ELR (cell line): ENCODE measurements at regions not wholly inside any gene's neighbourhood (a gene's known extent, or its start where the extent isn't known, plus 50 kb on each side); places are given as distances from the start of the nearest gene placed in this dataset.

Source experiments
- DNase-seq: peaks from one replicate; pipeline ENCODE4 v3.0.0-alpha.2; 2015; ENCODE audit warnings: low read depth

GRCh38 chr13:65034266-65034665 is 2195.9 kb downstream of the PCDH9 start:
- no peak for DNase-seq

- no peak for DNase-seq
Measured at GRCh38 chr13:65032825-65033224, 2197.3 kb downstream of the PCDH9 start.

GRCh38 chr13:65028101-65028500 is 2202.0 kb downstream of the PCDH9 start:
- DNase-seq, result no peak

GRCh38 chr13:65026505-65026904 is 2203.6 kb downstream of the PCDH9 start:
- no peak for DNase-seq

GRCh38 chr13:65011378-65011777 is 2218.8 kb downstream of the PCDH9 start:
- DNase-seq, result no peak

GRCh38 chr13:64997438-64997837 is 2232.7 kb downstream of the PCDH9 start:
- no peak for DNase-seq

GRCh38 chr13:64993514-64994164 is 2236.5 kb downstream of the PCDH9 start:
- DNase-seq, result peak; percentile 27

- peak; percentile 1 for DNase-seq
Measured at GRCh38 chr13:64992314-64992713, 2237.8 kb downstream of the PCDH9 start.

- DNase-seq, result no peak
Measured at GRCh38 chr13:64985075-64985474, 2245.1 kb downstream of the PCDH9 start.

GRCh38 chr13:64962404-64962803 is 2267.7 kb downstream of the PCDH9 start:
- no peak for DNase-seq

GRCh38 chr13:64959276-64959675 is 2270.9 kb downstream of the PCDH9 start:
- no peak for DNase-seq

- no peak for DNase-seq
Measured at GRCh38 chr13:64958106-64958505, 2272.0 kb downstream of the PCDH9 start.

GRCh38 chr13:64938660-64939059 is 2291.5 kb downstream of the PCDH9 start:
- no peak for DNase-seq

GRCh38 chr13:64937302-64937701 is 2292.8 kb downstream of the PCDH9 start:
- no peak for DNase-seq

GRCh38 chr13:64936879-64937278 is 2293.3 kb downstream of the PCDH9 start:
- no peak for DNase-seq

- no peak for DNase-seq
Measured at GRCh38 chr13:64935441-64935840, 2294.7 kb downstream of the PCDH9 start.

GRCh38 chr13:64934569-64935362 is 2295.4 kb downstream of the PCDH9 start:
- DNase-seq, result no peak

- no peak for DNase-seq
Measured at GRCh38 chr13:64930636-64931035, 2299.5 kb downstream of the PCDH9 start.

- peak; percentile 84 for DNase-seq
Measured at GRCh38 chr13:64928696-64929499, 2301.2 kb downstream of the PCDH9 start.

- DNase-seq, result no peak
Measured at GRCh38 chr13:64925727-64926126, 2304.4 kb downstream of the PCDH9 start.

GRCh38 chr13:64925284-64925683 is 2304.9 kb downstream of the PCDH9 start:
- peak; percentile 13 for DNase-seq

- DNase-seq, result no peak
Measured at GRCh38 chr13:64924401-64924800, 2305.7 kb downstream of the PCDH9 start.

- DNase-seq, result no peak
Measured at GRCh38 chr13:64917566-64917965, 2312.6 kb downstream of the PCDH9 start.
